ENCODE measurements at regions not wholly inside any gene's neighbourhood (a gene's known extent, or its start where the extent isn't known, plus 50 kb on each side); places are given as distances from the start of the nearest gene placed in this dataset.

DNA sequence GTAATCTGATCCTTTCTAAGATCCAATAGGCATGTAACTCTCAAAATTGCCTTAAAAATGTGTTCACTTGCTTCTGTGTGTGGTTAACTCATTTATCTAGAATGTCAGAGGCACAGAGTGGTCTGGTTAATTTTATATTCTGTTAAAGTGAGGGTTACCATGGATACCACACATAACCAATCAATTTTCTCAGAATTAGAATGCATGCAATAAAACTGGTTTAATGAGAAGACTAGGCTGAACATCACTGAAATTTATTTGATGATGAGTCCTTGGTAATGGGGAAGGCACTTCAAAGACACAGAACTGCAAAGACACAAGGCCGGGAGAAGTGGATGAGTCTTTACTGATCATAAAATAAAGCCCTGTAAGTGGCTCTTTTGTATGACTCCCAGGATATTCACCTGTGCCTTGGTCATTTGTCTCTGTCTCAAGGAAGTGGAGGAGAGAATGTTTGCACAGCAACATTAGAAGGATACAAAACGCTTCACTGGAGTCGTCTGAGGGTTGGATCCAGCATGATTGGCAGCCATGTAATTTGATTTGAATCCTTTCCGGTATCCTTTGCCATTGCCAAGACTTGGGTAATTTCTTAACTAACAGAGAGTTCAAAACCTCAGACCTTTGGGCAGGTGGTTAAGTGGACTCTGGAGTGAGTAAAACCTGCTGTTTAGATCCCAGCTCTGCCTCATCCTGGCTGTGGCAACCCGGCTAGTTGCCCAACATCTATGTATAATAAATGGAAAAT lies 94.0 kb upstream of the RBPJ start:
- Histone ChIP-seq H3K4me3 (ENCODE audit: insufficient read depth, low read depth, low read length, poor library complexity, severe bottlenecking) (no peak overlapping the region), H3K9me3 (ENCODE audit: control insufficient read depth, low read length) (no peaks in the 10 kb centered on the region), H3K4me1 (ENCODE audit: control insufficient read depth, insufficient read depth, low read length, poor library complexity, severe bottlenecking) (no peaks in the 10 kb centered on the region), H3K27me3 (replicated peaks; ENCODE audit: control insufficient read depth, insufficient read depth, low read length, poor library complexity, severe bottlenecking) (no peaks in the 10 kb centered on the region), H3K27ac (ENCODE audit: insufficient read depth, low read length, poor library complexity, severe bottlenecking) (no peak overlapping the region), H3K36me3 (ENCODE audit: control insufficient read depth, insufficient read depth, low read length) (no peaks in the 10 kb centered on the region)
- no peak for DNase-seq

DNA sequence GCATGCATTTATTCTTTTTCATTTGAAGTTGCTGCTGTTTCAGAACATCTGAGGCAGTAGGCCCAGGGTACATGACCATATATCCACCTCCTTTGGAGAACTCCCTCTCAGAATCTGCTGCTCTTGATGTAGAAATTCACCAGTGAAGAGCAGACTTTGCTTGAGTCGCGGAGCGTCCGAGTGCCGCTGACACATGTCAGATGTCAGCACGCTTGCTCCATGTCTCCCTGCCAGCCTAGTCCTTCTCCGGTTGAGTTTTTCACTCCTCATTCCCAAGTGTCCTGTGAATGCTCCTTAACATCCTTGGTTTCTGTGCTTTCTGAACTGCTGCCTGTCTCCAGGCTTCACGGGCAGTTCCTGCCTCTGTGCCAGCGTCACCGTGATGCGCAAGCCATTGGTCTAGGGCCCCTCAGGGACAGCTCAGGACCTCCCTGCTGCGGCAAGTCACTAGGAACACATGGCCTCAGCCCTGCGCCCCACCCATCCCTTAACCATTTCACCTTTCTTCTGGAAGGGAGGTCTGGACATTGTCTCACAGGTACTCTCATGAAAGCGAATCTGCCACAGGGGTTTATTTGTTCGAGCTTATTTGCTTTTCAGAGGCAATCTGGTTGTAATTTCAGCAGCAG lies 93.1 kb upstream of the RBPJ start:
- H3K4me1 ChIP-seq (ENCODE audit: control insufficient read depth, insufficient read depth, low read length, poor library complexity, severe bottlenecking), result no peaks in the 10 kb centered on the region
- H3K36me3 ChIP-seq (ENCODE audit: control insufficient read depth, insufficient read depth, low read length), result no peaks in the 10 kb centered on the region
- no peaks in the 10 kb centered on the region for H3K27me3 ChIP-seq (replicated peaks; ENCODE audit: control insufficient read depth, insufficient read depth, low read length, poor library complexity, severe bottlenecking)
- no peaks in the 10 kb centered on the region for H3K9me3 ChIP-seq (ENCODE audit: control insufficient read depth, low read length)
- H3K27ac ChIP-seq (ENCODE audit: insufficient read depth, low read length, poor library complexity, severe bottlenecking), result no peak overlapping the region
- no peak overlapping the region for H3K4me3 ChIP-seq (ENCODE audit: insufficient read depth, low read depth, low read length, poor library complexity, severe bottlenecking)
- no peak for DNase-seq

DNA sequence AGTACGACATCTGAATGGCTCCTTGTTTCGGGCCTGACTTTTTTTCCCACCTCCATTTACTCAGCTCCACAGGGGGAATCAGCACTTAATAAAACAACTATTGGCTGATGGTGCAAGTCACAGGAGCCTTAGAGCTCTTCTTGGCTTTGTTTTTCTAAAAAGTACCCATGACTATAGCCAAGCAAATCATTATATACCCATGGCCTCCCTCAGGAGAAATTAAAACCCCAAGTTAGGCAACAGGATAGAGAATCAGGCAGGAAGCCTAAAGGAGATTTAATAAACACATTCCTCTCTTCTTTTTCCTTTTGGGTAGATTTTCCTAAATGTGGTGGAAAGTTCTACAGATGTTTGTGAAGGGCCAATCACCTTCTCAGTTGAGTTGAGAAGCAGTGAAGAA lies 91.9 kb upstream of the RBPJ start:
- Histone ChIP-seq H3K36me3 (ENCODE audit: control insufficient read depth, insufficient read depth, low read length) (no peaks in the 10 kb centered on the region), H3K9me3 (ENCODE audit: control insufficient read depth, low read length) (no peaks in the 10 kb centered on the region), H3K27me3 (replicated peaks; ENCODE audit: control insufficient read depth, insufficient read depth, low read length, poor library complexity, severe bottlenecking) (no peaks in the 10 kb centered on the region), H3K4me3 (ENCODE audit: insufficient read depth, low read depth, low read length, poor library complexity, severe bottlenecking) (no peak overlapping the region), H3K4me1 (ENCODE audit: control insufficient read depth, insufficient read depth, low read length, poor library complexity, severe bottlenecking) (no peaks in the 10 kb centered on the region), H3K27ac (ENCODE audit: insufficient read depth, low read length, poor library complexity, severe bottlenecking) (no peak overlapping the region)
- no peak for DNase-seq

DNA sequence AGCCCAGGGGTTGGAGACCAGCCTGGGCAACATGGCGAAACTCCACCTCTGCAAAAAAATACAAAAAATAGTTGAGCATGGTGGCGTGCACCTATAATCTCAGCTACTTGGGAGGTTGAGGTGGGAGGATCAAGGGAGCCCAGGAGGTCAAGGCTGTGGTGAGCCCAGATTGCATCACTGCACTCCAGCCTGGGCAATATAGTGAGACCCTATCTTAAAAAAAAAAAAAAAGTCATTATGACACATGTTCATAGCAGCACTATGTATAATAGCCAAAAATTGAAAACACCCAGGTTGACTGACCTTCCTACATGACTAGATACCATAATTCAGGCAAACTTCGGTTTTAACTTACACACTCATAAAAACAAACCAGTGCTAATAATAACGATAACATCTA lies 90.8 kb upstream of the RBPJ start:
- Histone ChIP-seq H3K36me3 (ENCODE audit: control insufficient read depth, insufficient read depth, low read length) (no peaks in the 10 kb centered on the region), H3K4me3 (ENCODE audit: insufficient read depth, low read depth, low read length, poor library complexity, severe bottlenecking) (no peak overlapping the region), H3K4me1 (ENCODE audit: control insufficient read depth, insufficient read depth, low read length, poor library complexity, severe bottlenecking) (no peaks in the 10 kb centered on the region), H3K27ac (ENCODE audit: insufficient read depth, low read length, poor library complexity, severe bottlenecking) (no peak overlapping the region), H3K27me3 (replicated peaks; ENCODE audit: control insufficient read depth, insufficient read depth, low read length, poor library complexity, severe bottlenecking) (no peaks in the 10 kb centered on the region), H3K9me3 (ENCODE audit: control insufficient read depth, low read length) (no peaks in the 10 kb centered on the region)
- no peak for DNase-seq

DNA sequence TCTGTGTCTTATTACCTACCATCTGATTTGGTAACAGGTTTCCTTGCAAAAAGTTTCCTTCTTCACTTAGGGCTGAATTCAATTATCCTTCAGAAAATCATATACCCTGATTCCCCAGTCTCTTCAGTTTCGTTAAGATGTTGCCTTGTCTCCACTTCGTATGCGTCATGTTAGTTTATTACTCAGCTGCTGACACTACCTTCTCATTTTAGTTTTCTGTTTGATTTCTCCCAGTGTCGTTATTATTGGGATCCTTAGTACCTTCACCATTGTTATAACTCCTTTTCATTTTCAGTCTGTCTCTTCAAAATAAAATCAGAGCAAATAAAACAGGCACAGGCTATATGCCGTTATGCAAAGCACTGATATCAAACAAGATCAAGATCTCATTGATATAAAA lies 87.5 kb upstream of the RBPJ start:
- DNase-seq, result no peak
- Histone ChIP-seq H3K27ac (ENCODE audit: insufficient read depth, low read length, poor library complexity, severe bottlenecking) (no peak overlapping the region), H3K27me3 (replicated peaks; ENCODE audit: control insufficient read depth, insufficient read depth, low read length, poor library complexity, severe bottlenecking) (no peaks in the 10 kb centered on the region), H3K9me3 (ENCODE audit: control insufficient read depth, low read length) (no peaks in the 10 kb centered on the region), H3K4me1 (ENCODE audit: control insufficient read depth, insufficient read depth, low read length, poor library complexity, severe bottlenecking) (no peaks in the 10 kb centered on the region), H3K4me3 (ENCODE audit: insufficient read depth, low read depth, low read length, poor library complexity, severe bottlenecking) (no peak overlapping the region), H3K36me3 (ENCODE audit: control insufficient read depth, insufficient read depth, low read length) (no peaks in the 10 kb centered on the region)

DNA sequence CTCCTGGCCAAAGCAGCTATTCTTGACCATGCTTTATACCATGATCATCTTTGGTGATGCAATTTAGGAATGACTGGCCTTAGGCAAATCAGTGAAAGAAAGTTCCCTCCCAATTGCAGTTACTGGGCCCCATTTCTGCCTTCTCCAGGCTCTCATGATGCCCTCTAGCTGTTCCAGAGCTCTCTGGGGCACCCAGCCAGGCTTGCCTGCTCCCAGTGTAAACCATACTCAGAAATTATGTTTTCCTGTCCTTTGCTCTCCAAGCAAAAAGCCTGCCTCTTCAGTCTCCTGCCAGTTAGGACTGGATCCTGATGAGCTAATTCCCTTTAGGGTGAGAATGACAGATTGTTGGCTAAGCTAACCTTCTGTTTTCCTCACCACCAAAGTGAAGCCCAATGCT lies 85.3 kb upstream of the RBPJ start:
- no peaks in the 10 kb centered on the region for H3K27me3 ChIP-seq (replicated peaks; ENCODE audit: control insufficient read depth, insufficient read depth, low read length, poor library complexity, severe bottlenecking)
- DNase-seq, result no peak
- H3K4me1 ChIP-seq (ENCODE audit: control insufficient read depth, insufficient read depth, low read length, poor library complexity, severe bottlenecking), result no peaks in the 10 kb centered on the region
- no peak overlapping the region for H3K4me3 ChIP-seq (ENCODE audit: insufficient read depth, low read depth, low read length, poor library complexity, severe bottlenecking)
- no peak overlapping the region for H3K27ac ChIP-seq (ENCODE audit: insufficient read depth, low read length, poor library complexity, severe bottlenecking)
- no peaks in the 10 kb centered on the region for H3K9me3 ChIP-seq (ENCODE audit: control insufficient read depth, low read length)
- no peaks in the 10 kb centered on the region for H3K36me3 ChIP-seq (ENCODE audit: control insufficient read depth, insufficient read depth, low read length)

DNA sequence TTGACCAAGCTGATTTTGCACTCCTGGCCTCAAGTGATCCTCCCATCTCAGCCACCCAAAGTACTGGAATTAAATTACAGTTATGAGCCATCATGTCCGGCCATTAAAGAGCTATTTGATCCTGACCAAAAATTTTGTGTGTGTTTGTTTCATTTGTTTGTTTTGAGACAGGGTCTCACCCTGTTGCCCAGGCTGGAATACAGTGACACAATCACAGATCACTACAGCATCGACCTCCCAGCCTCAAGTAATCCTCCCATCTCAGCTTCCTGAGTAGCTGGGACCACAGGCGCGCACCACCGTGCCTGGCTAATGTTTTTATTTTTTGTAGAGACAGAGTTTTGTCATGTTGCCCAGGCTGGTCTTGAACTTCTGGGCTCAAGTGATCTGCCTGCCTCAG lies 82.9 kb upstream of the RBPJ start:
- Histone ChIP-seq H3K4me1 (ENCODE audit: control insufficient read depth, insufficient read depth, low read length, poor library complexity, severe bottlenecking) (no peaks in the 10 kb centered on the region), H3K36me3 (ENCODE audit: control insufficient read depth, insufficient read depth, low read length) (no peaks in the 10 kb centered on the region), H3K4me3 (ENCODE audit: insufficient read depth, low read depth, low read length, poor library complexity, severe bottlenecking) (no peak overlapping the region), H3K27ac (ENCODE audit: insufficient read depth, low read length, poor library complexity, severe bottlenecking) (no peak overlapping the region), H3K9me3 (ENCODE audit: control insufficient read depth, low read length) (no peaks in the 10 kb centered on the region), H3K27me3 (replicated peaks; ENCODE audit: control insufficient read depth, insufficient read depth, low read length, poor library complexity, severe bottlenecking) (no peaks in the 10 kb centered on the region)
- DNase-seq, result no peak

DNA sequence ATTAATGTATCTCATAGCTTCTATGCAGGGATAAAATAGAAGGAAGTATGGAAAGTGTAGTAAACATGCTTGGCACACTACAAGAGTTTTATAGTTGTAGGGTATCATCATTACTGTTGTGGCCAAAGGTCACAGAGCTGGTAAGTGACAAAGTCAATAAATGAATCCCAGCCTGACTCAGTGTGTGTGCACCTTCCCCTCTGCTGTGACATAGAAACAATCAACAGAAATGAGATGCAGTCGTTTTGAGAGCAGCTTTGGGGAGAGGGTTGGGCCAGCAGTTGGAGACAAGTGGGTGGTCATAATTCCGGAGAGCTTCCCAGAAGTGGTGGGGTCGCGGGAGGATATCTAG lies 82.4 kb upstream of the RBPJ start:
- Histone ChIP-seq H3K27me3 (replicated peaks; ENCODE audit: control insufficient read depth, insufficient read depth, low read length, poor library complexity, severe bottlenecking) (no peaks in the 10 kb centered on the region), H3K27ac (ENCODE audit: insufficient read depth, low read length, poor library complexity, severe bottlenecking) (no peak overlapping the region), H3K36me3 (ENCODE audit: control insufficient read depth, insufficient read depth, low read length) (no peaks in the 10 kb centered on the region), H3K4me1 (ENCODE audit: control insufficient read depth, insufficient read depth, low read length, poor library complexity, severe bottlenecking) (no peaks in the 10 kb centered on the region), H3K4me3 (ENCODE audit: insufficient read depth, low read depth, low read length, poor library complexity, severe bottlenecking) (no peak overlapping the region), H3K9me3 (ENCODE audit: control insufficient read depth, low read length) (no peaks in the 10 kb centered on the region)
- no peak for DNase-seq

DNA sequence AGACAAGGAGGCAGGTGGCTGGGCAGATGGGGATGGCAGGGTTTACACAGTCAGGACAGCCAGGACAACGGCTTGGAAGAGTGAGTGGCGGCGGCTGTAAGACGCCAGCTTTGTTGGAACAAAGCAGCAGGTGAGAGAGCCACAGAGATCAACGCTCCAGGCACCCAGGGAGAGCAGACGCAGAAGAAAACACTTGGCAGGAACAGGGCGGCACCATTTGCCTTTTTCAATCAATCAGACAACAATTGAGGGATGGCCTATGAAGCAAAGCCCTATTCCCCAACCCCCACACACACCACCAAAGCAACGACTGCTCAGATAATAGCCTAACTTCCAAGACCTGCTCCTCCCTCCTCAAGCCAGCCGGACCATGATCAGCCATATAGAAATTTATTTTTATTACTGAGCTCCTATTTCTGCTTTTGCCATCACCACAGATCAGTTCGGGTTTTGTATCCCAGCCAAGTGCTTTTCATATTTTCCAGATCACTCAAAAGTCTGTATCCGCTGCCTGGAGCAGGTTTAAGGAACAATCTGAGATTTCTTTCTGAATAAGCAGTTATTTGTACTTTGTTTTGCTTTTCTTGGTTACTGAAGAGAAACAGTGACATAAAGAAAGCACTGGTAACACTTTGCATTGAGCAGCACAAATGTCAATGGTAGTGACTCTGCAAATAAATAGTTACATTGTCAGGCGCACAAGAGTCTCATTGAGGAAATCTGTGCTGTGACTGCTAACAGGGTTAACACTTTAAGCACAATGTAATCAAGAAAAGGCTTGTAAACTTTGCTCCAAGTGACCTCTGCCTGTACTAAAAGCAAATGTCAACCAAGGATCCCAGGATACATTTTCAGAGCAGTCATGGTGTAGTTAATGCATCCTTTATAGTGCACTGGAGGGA lies 81.8 kb upstream of the RBPJ start:
- Histone ChIP-seq H3K36me3 (ENCODE audit: control insufficient read depth, insufficient read depth, low read length) (no peaks in the 10 kb centered on the region), H3K4me3 (ENCODE audit: insufficient read depth, low read depth, low read length, poor library complexity, severe bottlenecking) (no peak overlapping the region), H3K27ac (ENCODE audit: insufficient read depth, low read length, poor library complexity, severe bottlenecking) (no peak overlapping the region), H3K9me3 (ENCODE audit: control insufficient read depth, low read length) (no peaks in the 10 kb centered on the region), H3K27me3 (replicated peaks; ENCODE audit: control insufficient read depth, insufficient read depth, low read length, poor library complexity, severe bottlenecking) (no peaks in the 10 kb centered on the region), H3K4me1 (ENCODE audit: control insufficient read depth, insufficient read depth, low read length, poor library complexity, severe bottlenecking) (no peaks in the 10 kb centered on the region)
- DNase-seq, result no peak

DNA sequence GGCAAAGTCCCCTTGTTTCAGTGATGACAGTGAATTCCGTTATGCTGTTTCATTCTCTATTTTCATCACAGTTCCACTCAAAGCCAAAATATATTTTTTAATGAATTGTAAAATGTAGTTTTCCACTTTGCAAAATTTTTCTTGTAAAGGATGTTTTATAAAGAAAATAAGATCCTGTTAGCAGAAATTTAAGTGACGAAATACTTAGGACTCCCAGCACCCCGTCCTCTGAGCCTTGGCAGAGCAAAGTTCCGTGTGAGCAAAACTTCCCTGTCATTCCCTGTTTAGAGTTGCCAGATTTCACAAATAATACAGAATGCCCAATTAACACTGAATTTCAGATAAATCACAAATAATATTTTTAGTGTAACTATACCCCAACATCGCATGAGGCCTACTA lies 81.0 kb upstream of the RBPJ start:
- H3K36me3 ChIP-seq (ENCODE audit: control insufficient read depth, insufficient read depth, low read length), result no peaks in the 10 kb centered on the region
- no peak overlapping the region for H3K4me3 ChIP-seq (ENCODE audit: insufficient read depth, low read depth, low read length, poor library complexity, severe bottlenecking)
- no peak for DNase-seq
- no peak overlapping the region for H3K27ac ChIP-seq (ENCODE audit: insufficient read depth, low read length, poor library complexity, severe bottlenecking)
- H3K27me3 ChIP-seq (replicated peaks; ENCODE audit: control insufficient read depth, insufficient read depth, low read length, poor library complexity, severe bottlenecking), result no peaks in the 10 kb centered on the region
- no peaks in the 10 kb centered on the region for H3K9me3 ChIP-seq (ENCODE audit: control insufficient read depth, low read length)
- H3K4me1 ChIP-seq (ENCODE audit: control insufficient read depth, insufficient read depth, low read length, poor library complexity, severe bottlenecking), result no peaks in the 10 kb centered on the region

All from effector memory CD4-positive, alpha-beta T cell (primary cell).